HCT116 (cell line): ENCODE measurements at regions not wholly inside any gene's neighbourhood (a gene's known extent, or its start where the extent isn't known, plus 50 kb on each side); places are given as distances from the start of the nearest gene placed in this dataset.
"Not testable (repeated sequence)": the region's sequence is repeated elsewhere in the genome, so short reads cannot be mapped to it uniquely, and the experiment has no call there.

Source experiments
- ATAC-seq: fragments of 200-7000 bp; cut with Tn5 transposase; 2 replicates; pipeline ENCODE4 v1.9.1; 2020; ENCODE audit warnings: mild to moderate bottlenecking, moderate library complexity
- BruUV-seq: library from RNA; stranded (reverse); fragments of 400-500 nt; replicated peaks from 2 replicates; lab custom pipeline; 2021; lab: Mats Ljungman, UMichigan
- CTCF ChIA-PET: fragments of 300-600 bp; sonication (Branson Sonifier 250); formaldehyde crosslinking; loops from one replicate; lab custom pipeline; 2021; ENCODE audit warnings: antibody characterized with exemption; lab: Charles Lee
- POLR2A ChIA-PET: fragments of 300-600, 350-600 bp; sonication (Branson Sonifier 250); formaldehyde crosslinking; loops from one replicate; lab custom pipeline; 2021; ENCODE audit warnings: antibody characterized with exemption; lab: Charles Lee
- RAD21 ChIA-PET, 2 experiments: fragments of 300-600 bp; sonication (Branson Sonifier 250); formaldehyde crosslinking; loops; one replicate each; lab custom pipeline; 2023; ENCODE audit warnings: low total read pairs in 2 of 2; ENCODE audit not compliant: uncharacterized antibody in 2 of 2, unreplicated experiment in 2 of 2, low non-redundant PET in 1 of 2; lab: Charles Lee
- DNase-seq: peaks from one replicate; pipeline ENCODE4 v3.0.0-alpha.2; 2010; ENCODE audit warnings: low read depth, low spot score
- H2AFZ ChIP-seq: fragments of 200-600 bp; shearing (Covaris generic), sonication (generic); 2 replicates; pipeline ENCODE4 v1.6.1; 2017; ENCODE audit warnings: low read depth, mixed run types, mixed read lengths, antibody characterized with exemption, low read length; ENCODE audit not compliant: poor library complexity, severe bottlenecking
- H3K27ac ChIP-seq: 2 replicates; pipeline ENCODE4 v1.5.1; 2012; ENCODE audit warnings: low read depth, low read length
- H3K27me3 ChIP-seq: fragments of 200-600 bp; sonication (generic); 2 replicates; pipeline ENCODE4 v1.6.1; 2016; ENCODE audit warnings: mixed run types, low read length, mixed read lengths; ENCODE audit not compliant: insufficient read depth
- H3K36me3 ChIP-seq, 2 experiments: fragments of 200-500 bp in 1 of 2; fragments of 200-600 bp in 1 of 2; sonication (Bioruptor generic) in 1 of 2; sonication (generic) in 1 of 2; 2 replicates each; pipeline versions ENCODE4 v1.5.1 to v1.6.1; 2014 to 2016; ENCODE audit warnings: low read length in 2 of 2, inconsistent platforms in 1 of 2, mixed read lengths in 1 of 2, mixed run types in 1 of 2; ENCODE audit not compliant: insufficient read depth in 2 of 2, control insufficient read depth in 1 of 2
- H3K4me1 ChIP-seq, 2 experiments: fragments of 200-600 bp in 1 of 2; sonication (generic) in 1 of 2; 2 replicates each; pipeline versions ENCODE4 v1.5.1 to v1.6.1; 2012 to 2017; ENCODE audit warnings: low read length in 2 of 2, inconsistent platforms in 1 of 2, mild to moderate bottlenecking in 1 of 2, mixed read lengths in 1 of 2, mixed run types in 1 of 2, moderate library complexity in 1 of 2; ENCODE audit not compliant: insufficient read depth in 2 of 2, control insufficient read depth in 1 of 2
- H3K4me2 ChIP-seq: fragments of 200-600 bp; sonication (generic); 2 replicates; pipeline ENCODE4 v1.6.1; 2017; ENCODE audit warnings: mixed run types, low read length, mixed read lengths
- H3K4me3 ChIP-seq, 2 experiments: fragments of 200-600 bp in 1 of 2; sonication (generic) in 1 of 2; replicated peaks in 1 of 2; 2 replicates each; pipeline ENCODE4 v1.5.1; 2011 to 2016; ENCODE audit warnings: low read length in 2 of 2, control low read depth in 1 of 2, low read depth in 1 of 2, mild to moderate bottlenecking in 1 of 2, mixed read lengths in 1 of 2, mixed run types in 1 of 2
- H3K79me2 ChIP-seq: fragments of 200-600 bp; sonication (generic); 2 replicates; pipeline ENCODE4 v1.6.1; 2017; ENCODE audit warnings: mild to moderate bottlenecking, mixed run types, low read length, moderate library complexity, mixed read lengths; ENCODE audit not compliant: insufficient read depth
- H3K9ac ChIP-seq: fragments of 200-600 bp; sonication (generic); 2 replicates; pipeline ENCODE4 v1.6.1; 2016; ENCODE audit warnings: low read length, mixed read lengths
- H3K9me2 ChIP-seq: fragments of 200-600 bp; sonication (generic), shearing (Covaris generic); 2 replicates; pipeline ENCODE4 v1.6.1; 2017; ENCODE audit warnings: mixed run types, mild to moderate bottlenecking, moderate library complexity; ENCODE audit not compliant: insufficient read depth
- H3K9me3 ChIP-seq, 2 experiments: fragments of 200-500 bp in 1 of 2; fragments of 200-600 bp in 1 of 2; sonication (Bioruptor generic) in 1 of 2; sonication (generic) in 1 of 2; 2 replicates each; pipeline ENCODE4 v1.6.1; 2014 to 2017; ENCODE audit warnings: low read length in 2 of 2, mixed read lengths in 2 of 2, inconsistent platforms in 1 of 2, low read depth in 1 of 2, mild to moderate bottlenecking in 1 of 2, mixed run types in 1 of 2, moderate library complexity in 1 of 2; ENCODE audit not compliant: control insufficient read depth in 1 of 2, insufficient read depth in 1 of 2
- H4K20me1 ChIP-seq: fragments of 200-600 bp; sonication (generic), shearing (Covaris generic); 2 replicates; pipeline ENCODE4 v1.6.1; 2017; ENCODE audit warnings: mixed run types, mild to moderate bottlenecking, moderate library complexity; ENCODE audit not compliant: insufficient read depth
- intact Hi-C: fragments of 100-400 bp; cut with micrococcal nuclease; formaldehyde crosslinking; loops from 2 replicates; pipeline ENCODE4 v1.10.0; 2022

DNA sequence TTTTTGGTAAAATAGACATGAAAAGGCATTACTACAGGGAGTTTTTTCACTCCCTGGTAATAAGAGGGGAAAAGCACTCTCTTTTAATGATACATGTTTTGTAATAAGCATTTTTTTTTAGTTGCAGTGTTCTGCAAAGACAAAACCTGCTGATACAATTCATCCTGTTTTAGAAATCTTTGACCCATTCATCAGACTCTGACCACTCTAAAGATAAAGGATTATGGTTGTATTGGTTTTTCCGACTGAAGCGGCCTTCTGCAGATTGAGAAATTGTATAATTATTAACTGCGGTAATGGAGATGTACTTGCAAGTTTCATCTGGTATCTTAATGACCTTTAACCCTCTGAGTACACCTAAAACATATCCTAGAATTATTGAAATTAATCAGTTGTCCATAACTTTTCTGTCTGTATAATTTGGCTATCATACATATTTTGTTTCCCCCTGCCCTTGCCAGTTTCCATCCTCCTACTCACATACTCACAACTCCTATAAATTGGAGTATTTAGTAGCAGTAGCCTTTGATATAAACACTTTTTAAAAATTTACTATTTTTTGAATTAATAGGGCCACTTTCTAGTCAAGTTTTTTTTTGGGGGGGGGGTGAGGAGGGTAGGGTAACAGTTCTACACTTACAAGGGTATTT, 79.4 kb downstream of the SYT15B start:
- H3K9me2 ChIP-seq, DNase-seq, POLR2A ChIA-PET, ATAC-seq, BruUV-seq, RAD21 ChIA-PET, H3K27ac ChIP-seq, CTCF ChIA-PET, H3K27me3 ChIP-seq, H4K20me1 ChIP-seq, H3K36me3 ChIP-seq, H3K4me3 ChIP-seq, H3K9ac ChIP-seq, intact Hi-C loops, H2AFZ ChIP-seq, H3K79me2 ChIP-seq, H3K4me2 ChIP-seq, H3K4me1 ChIP-seq, H3K9me3 ChIP-seq: not testable (repeated sequence)

DNA sequence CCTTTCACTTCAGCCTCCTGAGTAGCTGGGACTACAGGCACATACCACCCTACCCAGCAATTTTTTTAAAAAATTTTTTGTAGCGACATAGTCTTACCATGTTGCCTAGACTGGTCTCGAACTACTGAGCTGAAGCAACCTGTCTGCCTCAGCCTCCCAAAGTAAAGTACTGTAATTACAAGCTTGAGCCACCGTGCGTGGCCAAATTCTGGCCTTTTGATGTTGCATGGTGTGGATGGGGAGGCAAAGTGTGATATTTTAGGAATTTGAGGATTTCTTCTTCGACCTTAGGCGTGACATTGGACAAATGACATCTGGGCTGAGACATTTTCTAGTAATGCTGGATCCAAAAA, 81.8 kb downstream of the SYT15B start:
- intact Hi-C loops, H4K20me1 ChIP-seq, H2AFZ ChIP-seq, H3K4me2 ChIP-seq, H3K4me1 ChIP-seq, H3K4me3 ChIP-seq, POLR2A ChIA-PET, RAD21 ChIA-PET, H3K79me2 ChIP-seq, H3K27ac ChIP-seq, H3K27me3 ChIP-seq, H3K9me3 ChIP-seq, CTCF ChIA-PET, H3K9me2 ChIP-seq, DNase-seq, BruUV-seq, H3K9ac ChIP-seq, H3K36me3 ChIP-seq: not testable (repeated sequence)
- ATAC-seq, result peak; percentile 52; the same call in 1 of the 2 replicates

DNA sequence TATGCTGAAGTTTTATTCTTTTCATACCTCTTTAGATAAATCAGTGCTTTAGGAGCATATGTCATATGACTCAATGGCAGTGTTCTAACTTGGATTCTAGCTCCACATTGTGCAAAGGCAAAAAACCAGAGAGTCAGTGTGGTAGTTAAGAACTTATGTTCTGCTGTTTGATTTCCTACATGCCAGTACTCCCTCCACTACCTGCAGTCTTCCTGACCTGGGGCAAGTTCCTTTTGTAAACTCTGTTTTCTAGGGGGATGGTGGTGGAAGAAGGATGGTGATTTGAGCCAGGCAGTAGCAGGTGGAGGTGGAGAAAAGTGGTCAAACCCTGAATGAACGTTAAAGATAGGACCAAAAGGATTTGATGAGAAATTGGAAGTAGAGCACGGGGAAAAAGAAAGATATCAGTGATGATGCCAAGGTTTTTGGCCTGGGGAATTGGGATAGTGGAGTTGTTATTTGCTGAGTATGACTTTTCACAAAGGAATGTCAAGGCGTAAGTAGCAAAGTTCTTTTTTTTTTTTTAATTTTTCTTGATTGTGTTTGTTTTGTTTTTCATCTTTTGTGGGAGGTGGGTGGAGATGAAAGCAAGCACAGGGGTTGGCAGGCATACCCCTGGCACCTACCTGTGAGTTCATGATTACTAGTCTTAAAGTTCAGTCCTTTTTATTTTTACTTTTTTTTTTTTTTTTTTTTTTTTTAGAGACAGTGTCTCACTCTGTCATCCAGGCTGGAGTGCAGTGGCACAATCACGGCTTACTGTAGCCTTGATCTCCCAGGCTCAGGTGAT, 82.3 kb downstream of the SYT15B start:
- H2AFZ ChIP-seq, RAD21 ChIA-PET, H4K20me1 ChIP-seq, H3K27me3 ChIP-seq, BruUV-seq, POLR2A ChIA-PET, H3K4me3 ChIP-seq, CTCF ChIA-PET, ATAC-seq, H3K4me1 ChIP-seq, H3K79me2 ChIP-seq, H3K9ac ChIP-seq, H3K9me2 ChIP-seq, intact Hi-C loops, DNase-seq, H3K36me3 ChIP-seq, H3K9me3 ChIP-seq, H3K27ac ChIP-seq, H3K4me2 ChIP-seq: not testable (repeated sequence)

- H2AFZ ChIP-seq, H3K36me3 ChIP-seq, H3K27ac ChIP-seq, DNase-seq, H3K9me3 ChIP-seq, H3K4me1 ChIP-seq, CTCF ChIA-PET, BruUV-seq, RAD21 ChIA-PET, H3K4me2 ChIP-seq, H3K9me2 ChIP-seq, H3K79me2 ChIP-seq, H4K20me1 ChIP-seq, H3K9ac ChIP-seq, H3K27me3 ChIP-seq, ATAC-seq, POLR2A ChIA-PET, intact Hi-C loops, H3K4me3 ChIP-seq: not testable (repeated sequence)
Measured at GRCh38 chr10:47676102-47676501, 87.3 kb downstream of the SYT15B start.
